HepG2 (cell line): ENCODE measurements at regions not wholly inside any gene's neighbourhood (a gene's known extent, or its start where the extent isn't known, plus 50 kb on each side); places are given as distances from the start of the nearest gene placed in this dataset.

Experiments used
- AHDC1 ChIP-seq: sonication (generic); formaldehyde crosslinking; IDR thresholded peaks from 2 replicates; pipeline ENCODE4 v1.5.1; 2020; ENCODE audit warnings: mild to moderate bottlenecking, missing genetic modification reagents, borderline replicate concordance
- ARID5B ChIP-seq: IDR thresholded peaks from 2 replicates; pipeline ENCODE4 v1.4.0; 2020; ENCODE audit warnings: mild to moderate bottlenecking, missing genetic modification reagents
- CREB1 ChIP-seq, 2 experiments: fragments of 450-650 bp in 1 of 2; IDR thresholded peaks; 2 replicates each; pipeline ENCODE4 v1.6.1; 2016 to 2017; ENCODE audit warnings: control low read depth in 1 of 2, mild to moderate bottlenecking in 1 of 2, missing compliant biosample characterization in 1 of 2, missing genetic modification characterization in 1 of 2
- EED ChIP-seq: sonication (generic); formaldehyde crosslinking; IDR thresholded peaks from 2 replicates; pipeline ENCODE4 v1.5.0; 2020; ENCODE audit warnings: mild to moderate bottlenecking, missing genetic modification reagents
- FOXA3 ChIP-seq: IDR thresholded peaks from 2 replicates; pipeline ENCODE4 v1.6.1; 2016; ENCODE audit warnings: missing genetic modification reagents, missing compliant biosample characterization
- FOXK1 ChIP-seq: sonication (generic); formaldehyde crosslinking; IDR thresholded peaks from 2 replicates; pipeline ENCODE4 v1.4.0; 2020; ENCODE audit warnings: low read depth, missing genetic modification reagents, borderline replicate concordance
- FOXP1 ChIP-seq, 2 experiments: fragments of 450-650 bp in 1 of 2; IDR thresholded peaks; 2 replicates each; pipeline ENCODE4 v1.6.1; 2017 to 2018; ENCODE audit warnings: antibody characterized with exemption in 1 of 2
- NFKBIZ ChIP-seq: IDR thresholded peaks from 2 replicates; pipeline ENCODE4 v1.6.1; 2018; ENCODE audit warnings: missing genetic modification reagents, missing compliant biosample characterization
- NR2F1 ChIP-seq, 2 experiments: fragments of 450-650 bp in 1 of 2; formaldehyde crosslinking in 1 of 2; IDR thresholded peaks; 2 replicates each; pipeline versions ENCODE4 v1.5.0 to v1.6.1; 2016 to 2020; ENCODE audit warnings: mild to moderate bottlenecking in 1 of 2, missing compliant biosample characterization in 1 of 2, missing genetic modification reagents in 1 of 2, moderate library complexity in 1 of 2
- PRDM4 ChIP-seq: sonication (generic); formaldehyde crosslinking; IDR thresholded peaks from 2 replicates; pipeline ENCODE4 v1.9.0; 2021; ENCODE audit warnings: missing genetic modification reagents, borderline replicate concordance
- SRY ChIP-seq: sonication (generic); formaldehyde crosslinking; IDR thresholded peaks from 2 replicates; pipeline ENCODE4 v1.8.0; 2022; ENCODE audit warnings: mild to moderate bottlenecking, missing genetic modification reagents
- ZFP82 ChIP-seq: sonication (generic); formaldehyde crosslinking; IDR thresholded peaks from 2 replicates; pipeline ENCODE4 v1.5.1; 2020; ENCODE audit warnings: mild to moderate bottlenecking, missing genetic modification reagents, borderline replicate concordance
- ZNF678 ChIP-seq: sonication (generic); formaldehyde crosslinking; IDR thresholded peaks from 2 replicates; pipeline ENCODE4 v1.4.0; 2020; ENCODE audit warnings: mild to moderate bottlenecking, missing genetic modification reagents
- TF ChIP-seq, protein P1 (sequence below): sonication (generic); formaldehyde crosslinking; IDR thresholded peaks from 2 replicates; pipeline ENCODE4 v1.5.1; 2020; ENCODE audit warnings: mild to moderate bottlenecking, moderate library complexity, missing genetic modification reagents

DNA sequence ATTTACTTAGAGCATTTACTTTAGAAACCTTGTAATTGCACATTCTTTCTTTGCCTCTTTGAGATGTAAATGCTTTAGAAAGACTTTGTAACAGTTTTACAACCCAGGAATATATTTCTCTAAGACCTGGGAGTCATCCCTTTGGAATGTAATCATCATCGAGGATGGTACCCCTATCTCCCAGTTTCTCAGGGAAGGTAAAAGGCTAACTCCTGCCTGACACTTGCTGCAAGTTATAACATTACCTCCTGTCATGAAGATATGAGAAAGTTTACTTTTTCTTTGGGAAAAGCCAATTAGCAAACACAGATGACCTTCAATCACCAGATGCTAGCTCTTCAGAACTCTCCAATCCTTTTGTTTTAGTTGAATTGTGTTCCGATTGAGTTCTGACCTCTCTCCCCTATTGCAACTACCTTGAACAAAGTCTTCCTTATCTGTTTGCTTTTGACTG lies 420.3 kb upstream of the FSIP2 start (continued):
- no peak for TF ChIP-seq ZFP82
- no peak for TF ChIP-seq SRY (CRISPR knock-in tag)
- TF ChIP-seq ARID5B (CRISPR knock-in tag), result peak; percentile 87
- peak; percentile 34; the same call in 1 of the 2 replicates for TF ChIP-seq AHDC1
- TF ChIP-seq NFKBIZ (CRISPR knock-in tag), result no peak
- TF ChIP-seq ZNF678 (CRISPR knock-in tag), result no peak
- TF ChIP-seq, protein P1, sequence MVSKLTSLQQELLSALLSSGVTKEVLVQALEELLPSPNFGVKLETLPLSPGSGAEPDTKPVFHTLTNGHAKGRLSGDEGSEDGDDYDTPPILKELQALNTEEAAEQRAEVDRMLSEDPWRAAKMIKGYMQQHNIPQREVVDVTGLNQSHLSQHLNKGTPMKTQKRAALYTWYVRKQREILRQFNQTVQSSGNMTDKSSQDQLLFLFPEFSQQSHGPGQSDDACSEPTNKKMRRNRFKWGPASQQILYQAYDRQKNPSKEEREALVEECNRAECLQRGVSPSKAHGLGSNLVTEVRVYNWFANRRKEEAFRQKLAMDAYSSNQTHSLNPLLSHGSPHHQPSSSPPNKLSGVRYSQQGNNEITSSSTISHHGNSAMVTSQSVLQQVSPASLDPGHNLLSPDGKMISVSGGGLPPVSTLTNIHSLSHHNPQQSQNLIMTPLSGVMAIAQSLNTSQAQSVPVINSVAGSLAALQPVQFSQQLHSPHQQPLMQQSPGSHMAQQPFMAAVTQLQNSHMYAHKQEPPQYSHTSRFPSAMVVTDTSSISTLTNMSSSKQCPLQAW, result no peak
- TF ChIP-seq PRDM4 (CRISPR knock-in tag), result no peak
- no peak for TF ChIP-seq EED
- TF ChIP-seq CREB1 (IDR thresholded peaks at IDR 0.05), result no peak
- no peak for TF ChIP-seq CREB1 (CRISPR knock-in tag; IDR thresholded peaks at IDR 0.05)
- peak; percentile 60 to 74; a peak in 3 of 4 replicates for TF ChIP-seq NR2F1 (CRISPR knock-in tag; IDR thresholded peaks at IDR 0.05)
- no peak for TF ChIP-seq FOXP1 (IDR thresholded peaks at IDR 0.05)
- TF ChIP-seq FOXP1 (CRISPR knock-in tag; IDR thresholded peaks at IDR 0.05), result peak; percentile 65; the same call in 1 of the 2 replicates
- no peak for TF ChIP-seq FOXK1 (CRISPR knock-in tag)
- peak; percentile 77 for TF ChIP-seq FOXA3 (CRISPR knock-in tag)
